Hepatocyte (in vitro differentiated cells): ENCODE measurements at regions not wholly inside any gene's neighbourhood (a gene's known extent, or its start where the extent isn't known, plus 50 kb on each side); places are given as distances from the start of the nearest gene placed in this dataset.

Source experiments
- CTCF ChIP-seq: fragments of 200-600 bp; sonication (generic); IDR thresholded peaks from 2 replicates; pipeline ENCODE4 v1.5.1; 2016; ENCODE audit warnings: antibody characterized with exemption, mild to moderate bottlenecking; ENCODE audit not compliant: poor library complexity
- EZH2 ChIP-seq: fragments of 200-600 bp; sonication (generic); IDR thresholded peaks from 2 replicates; pipeline ENCODE4 v1.6.1; 2016; ENCODE audit warnings: antibody characterized with exemption, mild to moderate bottlenecking, borderline replicate concordance
- EZH2phosphoT487 ChIP-seq: fragments of 200-600 bp; sonication (generic); IDR thresholded peaks from one replicate; pipeline ENCODE4 v1.6.1; 2018; ENCODE audit warnings: antibody characterized with exemption, mild to moderate bottlenecking, low read depth, moderate library complexity; ENCODE audit not compliant: unreplicated experiment, severe bottlenecking

GRCh38 chr1:67557696-67558448, 127.1 kb upstream of the GADD45A start:
- no peak for TF ChIP-seq CTCF
- no peak for TF ChIP-seq EZH2
- TF ChIP-seq EZH2phosphoT487: no peak
